Ascending aorta (tissue), 2 donors: ENCODE measurements at regions not wholly inside any gene's neighbourhood (a gene's known extent, or its start where the extent isn't known, plus 50 kb on each side); places are given as distances from the start of the nearest gene placed in this dataset.
"Not testable (repeated sequence)": the region's sequence is repeated elsewhere in the genome, so short reads cannot be mapped to it uniquely, and the experiment has no call there.

Source experiments
- DNase-seq, 2 donors: peaks; one replicate each; pipeline ENCODE4 v3.0.0-alpha.2; 2019; ENCODE audit warnings: low spot score in 2 of 2
- H3K27ac ChIP-seq, 2 donors: fragments of 200-600 bp; sonication (generic); one replicate each; pipeline ENCODE4 v1.5.1; 2016 to 2017; ENCODE audit warnings: mild to moderate bottlenecking in 1 of 2
- H3K27me3 ChIP-seq: fragments of 200-600 bp; sonication (generic); one replicate; pipeline ENCODE4 v1.5.1; 2017
- H3K36me3 ChIP-seq, 2 donors: fragments of 200-600 bp; sonication (generic); one replicate each; pipeline ENCODE4 v1.5.1; 2016
- H3K4me1 ChIP-seq, 2 donors: fragments of 200-600 bp; sonication (generic); one replicate each; pipeline ENCODE4 v1.5.1; 2016 to 2017; ENCODE audit warnings: mild to moderate bottlenecking in 1 of 2
- H3K4me3 ChIP-seq, 2 donors: fragments of 200-600 bp; sonication (generic); one replicate each; pipeline ENCODE4 v1.5.1; 2016 to 2017; ENCODE audit warnings: mild to moderate bottlenecking in 1 of 2
- H3K9me3 ChIP-seq, 2 donors: fragments of 200-600 bp; sonication (generic); one replicate each; pipeline ENCODE4 v1.5.1; 2016
- CTCF ChIP-seq, 3 experiments: fragments of 200-600 bp in 2 of 3; fragments of 450-650 bp in 1 of 3; sonication (generic) in 2 of 3; IDR thresholded peaks; one replicate each; pipeline ENCODE4 v1.5.1; 2016 to 2019; ENCODE audit warnings: antibody characterized with exemption in 3 of 3, mild to moderate bottlenecking in 1 of 3, moderate library complexity in 1 of 3
- intact Hi-C: fragments of 100-400 bp; cut with DNase I; formaldehyde crosslinking; loops from one replicate; pipeline ENCODE4 v1.15.1; 2023

GRCh38 chrX:65821721-65822496 lies 154.5 kb downstream of the MSN start:
- Histone ChIP-seq H3K4me3 (peak overlapping the region; percentile 39 to 61), H3K4me1 (no peaks in the 10 kb centered on the region), H3K36me3 (no peaks in the 10 kb centered on the region), H3K27me3 (no peaks in the 10 kb centered on the region), H3K9me3 (no peaks in the 10 kb centered on the region), H3K27ac (no peak overlapping the region)
- DNase-seq = no peak
- TF ChIP-seq CTCF (IDR thresholded peaks at IDR 0.05) = no peak
- intact Hi-C loops = no loop called here

GRCh38 chrX:65819983-65820382 lies 152.5 kb downstream of the MSN start:
- intact Hi-C loops, H3K4me3 ChIP-seq, H3K4me1 ChIP-seq, H3K9me3 ChIP-seq, DNase-seq, H3K27me3 ChIP-seq, H3K36me3 ChIP-seq, H3K27ac ChIP-seq: not testable (repeated sequence)

- no peaks in the 10 kb centered on the region for H3K27me3 ChIP-seq
- TF ChIP-seq CTCF (IDR thresholded peaks at IDR 0.05) = no peak
- no peak overlapping the region for H3K4me3 ChIP-seq
- H3K4me1 ChIP-seq = no peaks in the 10 kb centered on the region
- H3K27ac ChIP-seq = no peak overlapping the region
- intact Hi-C loops = no loop called here
- H3K9me3 ChIP-seq = no peaks in the 10 kb centered on the region
- no peak for DNase-seq
- H3K36me3 ChIP-seq = no peaks in the 10 kb centered on the region
These were observed 145.8 kb downstream of the MSN start for GRCh38 chrX:65813245-65813644.

GRCh38 chrX:65811558-65812228 lies 144.2 kb downstream of the MSN start:
- Histone ChIP-seq H3K36me3 (no peaks in the 10 kb centered on the region), H3K27me3 (no peaks in the 10 kb centered on the region), H3K4me3 (no peak overlapping the region), H3K4me1 (no peaks in the 10 kb centered on the region), H3K27ac (no peak overlapping the region), H3K9me3 (no peaks in the 10 kb centered on the region)
- intact Hi-C loops = no loop called here
- no peak for DNase-seq
- no peak for TF ChIP-seq CTCF (IDR thresholded peaks at IDR 0.05)
